Astrocyte (in vitro differentiated cells and primary cell): ENCODE measurements at regions not wholly inside any gene's neighbourhood (a gene's known extent, or its start where the extent isn't known, plus 50 kb on each side); places are given as distances from the start of the nearest gene placed in this dataset.

Experiments used
- DNase-seq: peaks from one replicate; pipeline ENCODE4 v3.0.0-alpha.2; 2010; ENCODE audit warnings: low read depth
- FAIRE-seq: peaks from 2 replicates; lab custom pipeline; 2011; peaks lifted over from hg19 to GRCh38; lab: Jason Lieb, UNC
- H2AFZ ChIP-seq: 2 replicates; pipeline ENCODE4 v1.6.0; 2012; ENCODE audit warnings: low read depth, low read length, inconsistent platforms
- H3K27ac ChIP-seq: 2 replicates; pipeline ENCODE4 v1.5.1; 2011; ENCODE audit warnings: low read depth, low read length, inconsistent platforms
- H3K27me3 ChIP-seq: 2 replicates; pipeline ENCODE4 v1.6.0; 2011; ENCODE audit warnings: low read length, inconsistent platforms; ENCODE audit not compliant: insufficient read depth
- H3K36me3 ChIP-seq: 2 replicates; pipeline ENCODE4 v1.5.1; 2011; ENCODE audit warnings: low read length, inconsistent platforms; ENCODE audit not compliant: insufficient read depth
- H3K4me1 ChIP-seq: 2 replicates; pipeline ENCODE4 v1.5.1; 2011; ENCODE audit warnings: low read length, inconsistent platforms; ENCODE audit not compliant: insufficient read depth
- H3K4me2 ChIP-seq: 2 replicates; pipeline ENCODE4 v1.6.0; 2012; ENCODE audit warnings: low read length, inconsistent platforms
- H3K4me3 ChIP-seq: 2 replicates; pipeline ENCODE4 v1.5.1; 2011; ENCODE audit warnings: low read depth, mild to moderate bottlenecking, low read length, inconsistent platforms; ENCODE audit not compliant: insufficient read depth
- H3K79me2 ChIP-seq: 2 replicates; pipeline ENCODE4 v1.6.0; 2012; ENCODE audit warnings: mild to moderate bottlenecking, low read length, inconsistent platforms; ENCODE audit not compliant: insufficient read depth
- H3K9ac ChIP-seq: 2 replicates; pipeline ENCODE4 v1.6.0; 2012; ENCODE audit warnings: mild to moderate bottlenecking, low read length, inconsistent platforms
- H3K9me3 ChIP-seq: 2 replicates; pipeline ENCODE4 v1.5.1; 2012; ENCODE audit warnings: low read depth, mild to moderate bottlenecking, low read length, inconsistent platforms; ENCODE audit not compliant: insufficient read depth
- H4K20me1 ChIP-seq: 2 replicates; pipeline ENCODE4 v1.6.0; 2012; ENCODE audit warnings: low read length, inconsistent platforms; ENCODE audit not compliant: insufficient read depth
- H3K27ac Mint-ChIP-seq: one replicate; pipeline ENCODE4 v1.8.0; 2021; ENCODE audit warnings: mild to moderate bottlenecking, mixed read lengths; ENCODE audit not compliant: unreplicated experiment
- H3K27me3 Mint-ChIP-seq: one replicate; pipeline ENCODE4 v1.8.0; 2021; ENCODE audit warnings: low read depth, mixed read lengths; ENCODE audit not compliant: unreplicated experiment
- H3K36me3 Mint-ChIP-seq: one replicate; pipeline ENCODE4 v1.8.0; 2021; ENCODE audit warnings: low read depth, mixed read lengths; ENCODE audit not compliant: unreplicated experiment
- H3K4me1 Mint-ChIP-seq: one replicate; pipeline ENCODE4 v1.8.0; 2021; ENCODE audit warnings: low read depth, mixed read lengths; ENCODE audit not compliant: unreplicated experiment
- H3K4me3 Mint-ChIP-seq: one replicate; pipeline ENCODE4 v1.8.0; 2021; ENCODE audit warnings: mild to moderate bottlenecking, moderate library complexity, mixed read lengths; ENCODE audit not compliant: unreplicated experiment
- H3K9me3 Mint-ChIP-seq: one replicate; pipeline ENCODE4 v1.8.0; 2021; ENCODE audit warnings: mild to moderate bottlenecking, mixed read lengths; ENCODE audit not compliant: unreplicated experiment
- CTCF ChIP-seq: IDR thresholded peaks from 2 replicates; pipeline ENCODE4 v1.5.1; 2011; ENCODE audit warnings: low read depth, mild to moderate bottlenecking, inconsistent platforms, low read length, moderate library complexity; ENCODE audit not compliant: insufficient read depth
- EZH2 ChIP-seq: IDR thresholded peaks from 2 replicates; pipeline ENCODE4 v1.6.1; 2012; ENCODE audit warnings: mild to moderate bottlenecking, low read length, inconsistent platforms; ENCODE audit not compliant: insufficient read depth

- H3K36me3 Mint-ChIP-seq, result no peaks in the 10 kb centered on the region
- no peak overlapping the region for H3K27ac Mint-ChIP-seq
- no peaks in the 10 kb centered on the region for H3K27me3 ChIP-seq
- no peak overlapping the region for H3K4me3 Mint-ChIP-seq
- TF ChIP-seq EZH2 (no peak), CTCF (no peak)
- no peaks in the 10 kb centered on the region for H3K79me2 ChIP-seq
- H3K4me1 Mint-ChIP-seq, result no peaks in the 10 kb centered on the region
- no peak overlapping the region for H3K9ac ChIP-seq
- DNase-seq (no peak), FAIRE-seq (no peak)
- H3K4me2 ChIP-seq, result no peak overlapping the region
- no peaks in the 10 kb centered on the region for H3K27me3 Mint-ChIP-seq
- H3K36me3 ChIP-seq, result no peaks in the 10 kb centered on the region
- H2AFZ ChIP-seq, result no peak overlapping the region
- no peaks in the 10 kb centered on the region for H3K9me3 Mint-ChIP-seq
- H3K4me3 ChIP-seq, result no peak overlapping the region
- H4K20me1 ChIP-seq, result no peaks in the 10 kb centered on the region
- H3K9me3 ChIP-seq, result no peaks in the 10 kb centered on the region
- no peaks in the 10 kb centered on the region for H3K4me1 ChIP-seq
- no peak overlapping the region for H3K27ac ChIP-seq
Measured at GRCh38 chrY:8058613-8059012, 1147.1 kb upstream of the AMELY start.

GRCh38 chrY:8051340-8051739 lies 1139.8 kb upstream of the AMELY start:
- Histone ChIP-seq H3K36me3 (no peaks in the 10 kb centered on the region), H3K4me3 (no peak overlapping the region), H3K79me2 (no peaks in the 10 kb centered on the region), H3K27ac (no peak overlapping the region), H2AFZ (no peak overlapping the region), H4K20me1 (no peaks in the 10 kb centered on the region), H3K9me3 (no peaks in the 10 kb centered on the region), H3K9ac (no peak overlapping the region), H3K4me1 (no peaks in the 10 kb centered on the region), H3K27me3 (no peaks in the 10 kb centered on the region), H3K4me2 (no peak overlapping the region)
- H3K27ac Mint-ChIP-seq, result no peak overlapping the region
- DNase-seq (no peak), FAIRE-seq (no peak)
- H3K4me1 Mint-ChIP-seq, result no peaks in the 10 kb centered on the region
- no peaks in the 10 kb centered on the region for H3K9me3 Mint-ChIP-seq
- TF ChIP-seq CTCF (no peak), EZH2 (no peak)
- no peaks in the 10 kb centered on the region for H3K36me3 Mint-ChIP-seq
- H3K27me3 Mint-ChIP-seq, result no peaks in the 10 kb centered on the region
- no peak overlapping the region for H3K4me3 Mint-ChIP-seq

- no peaks in the 10 kb centered on the region for H3K4me1 Mint-ChIP-seq
- TF ChIP-seq EZH2, result no peak
- no peak for TF ChIP-seq CTCF
- no peaks in the 10 kb centered on the region for H3K27me3 ChIP-seq
Measured at GRCh38 chrY:8041238-8041637, 1129.7 kb upstream of the AMELY start.

More at GRCh38 chrY:8041238-8041637, 1129.7 kb upstream of the AMELY start:
- no peaks in the 10 kb centered on the region for H3K27me3 Mint-ChIP-seq
- no peak overlapping the region for H3K4me3 ChIP-seq
- no peak overlapping the region for H3K27ac ChIP-seq
- no peak overlapping the region for H3K4me2 ChIP-seq
- no peaks in the 10 kb centered on the region for H3K9me3 Mint-ChIP-seq
- H3K36me3 ChIP-seq, result no peaks in the 10 kb centered on the region
- DNase-seq (no peak), FAIRE-seq (no peak)
- H3K4me3 Mint-ChIP-seq, result no peak overlapping the region
- H3K9ac ChIP-seq, result no peak overlapping the region
- no peaks in the 10 kb centered on the region for H3K9me3 ChIP-seq
- no peaks in the 10 kb centered on the region for H4K20me1 ChIP-seq
- no peaks in the 10 kb centered on the region for H3K4me1 ChIP-seq
- H2AFZ ChIP-seq, result no peak overlapping the region
- H3K36me3 Mint-ChIP-seq, result no peaks in the 10 kb centered on the region
- no peaks in the 10 kb centered on the region for H3K79me2 ChIP-seq
- no peak overlapping the region for H3K27ac Mint-ChIP-seq
